ENCODE measurements at regions not wholly inside any gene's neighbourhood (a gene's known extent, or its start where the extent isn't known, plus 50 kb on each side); places are given as distances from the start of the nearest gene placed in this dataset.

DNA sequence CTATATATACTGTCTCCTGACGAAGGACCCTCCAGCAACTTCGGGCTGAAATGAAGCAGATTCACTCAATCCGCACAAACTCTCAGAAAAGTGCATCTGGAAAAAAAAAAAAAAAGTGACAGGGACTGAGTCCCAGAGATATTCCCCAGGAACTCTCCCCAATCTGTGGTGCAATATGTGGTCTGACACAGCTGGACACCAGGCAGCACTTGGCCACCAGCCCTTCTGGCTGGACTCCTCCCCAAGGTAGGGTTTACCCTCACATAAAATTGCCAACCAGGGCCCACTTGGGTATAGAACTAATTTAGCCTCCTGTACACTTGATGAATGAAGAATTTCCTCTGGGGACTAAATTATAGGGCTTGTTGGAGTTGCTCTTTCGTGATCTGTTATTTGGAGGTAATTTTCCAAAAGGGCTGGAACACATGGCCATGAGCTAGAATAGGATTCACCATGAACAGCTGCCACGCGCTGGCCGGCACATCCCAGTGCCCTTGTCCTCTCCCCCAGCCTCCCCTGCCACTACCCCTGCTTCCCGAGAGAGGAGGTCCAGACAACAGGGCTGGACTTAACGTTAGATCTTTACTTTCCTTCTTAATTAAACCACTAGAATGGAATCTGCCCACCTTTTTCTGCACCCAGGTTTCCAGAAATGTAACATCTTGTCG is 379.2 kb downstream of the BMP2 start (continued):
- TF ChIP-seq, protein P1, sequence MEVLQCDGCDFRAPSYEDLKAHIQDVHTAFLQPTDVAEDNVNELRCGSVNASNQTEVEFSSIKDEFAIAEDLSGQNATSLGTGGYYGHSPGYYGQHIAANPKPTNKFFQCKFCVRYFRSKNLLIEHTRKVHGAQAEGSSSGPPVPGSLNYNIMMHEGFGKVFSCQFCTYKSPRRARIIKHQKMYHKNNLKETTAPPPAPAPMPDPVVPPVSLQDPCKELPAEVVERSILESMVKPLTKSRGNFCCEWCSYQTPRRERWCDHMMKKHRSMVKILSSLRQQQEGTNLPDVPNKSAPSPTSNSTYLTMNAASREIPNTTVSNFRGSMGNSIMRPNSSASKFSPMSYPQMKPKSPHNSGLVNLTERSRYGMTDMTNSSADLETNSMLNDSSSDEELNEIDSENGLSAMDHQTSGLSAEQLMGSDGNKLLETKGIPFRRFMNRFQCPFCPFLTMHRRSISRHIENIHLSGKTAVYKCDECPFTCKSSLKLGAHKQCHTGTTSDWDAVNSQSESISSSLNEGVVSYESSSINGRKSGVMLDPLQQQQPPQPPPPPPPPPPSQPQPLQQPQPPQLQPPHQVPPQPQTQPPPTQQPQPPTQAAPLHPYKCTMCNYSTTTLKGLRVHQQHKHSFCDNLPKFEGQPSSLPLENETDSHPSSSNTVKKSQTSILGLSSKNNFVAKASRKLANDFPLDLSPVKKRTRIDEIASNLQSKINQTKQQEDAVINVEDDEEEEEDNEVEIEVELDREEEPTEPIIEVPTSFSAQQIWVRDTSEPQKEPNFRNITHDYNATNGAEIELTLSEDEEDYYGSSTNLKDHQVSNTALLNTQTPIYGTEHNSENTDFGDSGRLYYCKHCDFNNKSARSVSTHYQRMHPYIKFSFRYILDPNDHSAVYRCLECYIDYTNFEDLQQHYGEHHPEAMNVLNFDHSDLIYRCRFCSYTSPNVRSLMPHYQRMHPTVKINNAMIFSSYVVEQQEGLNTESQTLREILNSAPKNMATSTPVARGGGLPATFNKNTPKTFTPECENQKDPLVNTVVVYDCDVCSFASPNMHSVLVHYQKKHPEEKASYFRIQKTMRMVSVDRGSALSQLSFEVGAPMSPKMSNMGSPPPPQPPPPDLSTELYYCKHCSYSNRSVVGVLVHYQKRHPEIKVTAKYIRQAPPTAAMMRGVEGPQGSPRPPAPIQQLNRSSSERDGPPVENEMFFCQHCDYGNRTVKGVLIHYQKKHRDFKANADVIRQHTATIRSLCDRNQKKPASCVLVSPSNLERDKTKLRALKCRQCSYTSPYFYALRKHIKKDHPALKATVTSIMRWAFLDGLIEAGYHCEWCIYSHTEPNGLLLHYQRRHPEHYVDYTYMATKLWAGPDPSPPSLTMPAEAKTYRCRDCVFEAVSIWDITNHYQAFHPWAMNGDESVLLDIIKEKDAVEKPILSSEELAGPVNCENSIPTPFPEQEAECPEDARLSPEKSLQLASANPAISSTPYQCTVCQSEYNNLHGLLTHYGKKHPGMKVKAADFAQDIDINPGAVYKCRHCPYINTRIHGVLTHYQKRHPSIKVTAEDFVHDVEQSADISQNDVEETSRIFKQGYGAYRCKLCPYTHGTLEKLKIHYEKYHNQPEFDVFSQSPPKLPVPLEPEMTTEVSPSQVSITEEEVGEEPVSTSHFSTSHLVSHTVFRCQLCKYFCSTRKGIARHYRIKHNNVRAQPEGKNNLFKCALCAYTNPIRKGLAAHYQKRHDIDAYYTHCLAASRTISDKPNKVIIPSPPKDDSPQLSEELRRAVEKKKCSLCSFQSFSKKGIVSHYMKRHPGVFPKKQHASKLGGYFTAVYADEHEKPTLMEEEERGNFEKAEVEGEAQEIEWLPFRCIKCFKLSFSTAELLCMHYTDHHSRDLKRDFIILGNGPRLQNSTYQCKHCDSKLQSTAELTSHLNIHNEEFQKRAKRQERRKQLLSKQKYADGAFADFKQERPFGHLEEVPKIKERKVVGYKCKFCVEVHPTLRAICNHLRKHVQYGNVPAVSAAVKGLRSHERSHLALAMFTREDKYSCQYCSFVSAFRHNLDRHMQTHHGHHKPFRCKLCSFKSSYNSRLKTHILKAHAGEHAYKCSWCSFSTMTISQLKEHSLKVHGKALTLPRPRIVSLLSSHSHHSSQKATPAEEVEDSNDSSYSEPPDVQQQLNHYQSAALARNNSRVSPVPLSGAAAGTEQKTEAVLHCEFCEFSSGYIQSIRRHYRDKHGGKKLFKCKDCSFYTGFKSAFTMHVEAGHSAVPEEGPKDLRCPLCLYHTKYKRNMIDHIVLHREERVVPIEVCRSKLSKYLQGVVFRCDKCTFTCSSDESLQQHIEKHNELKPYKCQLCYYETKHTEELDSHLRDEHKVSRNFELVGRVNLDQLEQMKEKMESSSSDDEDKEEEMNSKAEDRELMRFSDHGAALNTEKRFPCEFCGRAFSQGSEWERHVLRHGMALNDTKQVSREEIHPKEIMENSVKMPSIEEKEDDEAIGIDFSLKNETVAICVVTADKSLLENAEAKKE (CRISPR knock-in tag; IDR thresholded peaks at IDR 0.05), result no peak
- no peak for TF ChIP-seq STAT1 (IDR thresholded peaks at IDR 0.05; ENCODE audit: unreplicated experiment)

DNA sequence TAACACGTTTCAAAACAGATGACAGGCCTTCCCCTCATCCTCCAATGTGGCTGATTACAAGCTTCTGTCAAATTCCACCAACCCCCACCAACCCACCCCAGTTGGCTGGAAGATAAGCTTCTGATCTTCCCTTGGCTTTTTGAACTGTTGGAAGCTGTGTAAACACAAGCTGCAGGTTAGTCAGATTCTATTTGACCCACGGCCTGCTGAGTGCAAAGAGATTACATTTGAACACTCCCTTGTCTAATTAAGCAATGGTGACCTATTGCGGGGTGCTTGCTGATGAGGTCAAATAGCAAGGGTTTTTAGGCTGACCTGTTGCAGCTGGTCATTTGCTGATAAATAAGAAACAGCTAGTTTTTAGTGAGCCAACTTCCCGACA is 379.7 kb downstream of the BMP2 start:
- DNase-seq (ENCODE audit: low spot score) (no peak), ATAC-seq (no peak)
- Histone ChIP-seq H3F3A (replicated peaks; ENCODE audit: low read depth) (no peaks in the 10 kb centered on the region), H3K79me2 (replicated peaks; ENCODE audit: insufficient read depth) (no peaks in the 10 kb centered on the region), H3K4me3 (no peak overlapping the region), H3K27me3 (ENCODE audit: insufficient read depth) (no peaks in the 10 kb centered on the region), H3K4me1 (ENCODE audit: insufficient read depth) (no peaks in the 10 kb centered on the region), H3K27ac (ENCODE audit: low read depth) (no peak overlapping the region), H3K9me2 (ENCODE audit: insufficient read depth) (peaks cover 9% of the 10 kb centered on the region), H2AFZ (no peak overlapping the region), H3K36me3 (ENCODE audit: insufficient read depth) (no peaks in the 10 kb centered on the region), H4K20me1 (replicated peaks; ENCODE audit: insufficient read depth) (no peaks in the 10 kb centered on the region), H3K4me2 (no peak overlapping the region)
- no peaks in the 10 kb centered on the region for H3K4me1 Mint-ChIP-seq
- no peaks in the 10 kb centered on the region for H3K36me3 Mint-ChIP-seq (ENCODE audit: low read depth)
- no peak overlapping the region for H3K27ac Mint-ChIP-seq
- no peak overlapping the region for H3K4me3 Mint-ChIP-seq
- TF ChIP-seq ZNF114 (CRISPR knock-in tag; IDR thresholded peaks at IDR 0.05) (no peak), CREB1 (CRISPR knock-in tag; IDR thresholded peaks at IDR 0.05; ENCODE audit: low read depth) (no peak), JUNB (IDR thresholded peaks at IDR 0.05; ENCODE audit: unreplicated experiment) (no peak), EZH2 (IDR thresholded peaks at IDR 0.05; ENCODE audit: low read depth, unreplicated experiment) (no peak), POLR2AphosphoS5 (IDR thresholded peaks at IDR 0.05; ENCODE audit: low read depth) (no peak), STAT1 (IDR thresholded peaks at IDR 0.05; ENCODE audit: unreplicated experiment) (no peak)
- TF ChIP-seq, protein P2, sequence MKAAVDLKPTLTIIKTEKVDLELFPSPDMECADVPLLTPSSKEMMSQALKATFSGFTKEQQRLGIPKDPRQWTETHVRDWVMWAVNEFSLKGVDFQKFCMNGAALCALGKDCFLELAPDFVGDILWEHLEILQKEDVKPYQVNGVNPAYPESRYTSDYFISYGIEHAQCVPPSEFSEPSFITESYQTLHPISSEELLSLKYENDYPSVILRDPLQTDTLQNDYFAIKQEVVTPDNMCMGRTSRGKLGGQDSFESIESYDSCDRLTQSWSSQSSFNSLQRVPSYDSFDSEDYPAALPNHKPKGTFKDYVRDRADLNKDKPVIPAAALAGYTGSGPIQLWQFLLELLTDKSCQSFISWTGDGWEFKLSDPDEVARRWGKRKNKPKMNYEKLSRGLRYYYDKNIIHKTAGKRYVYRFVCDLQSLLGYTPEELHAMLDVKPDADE (IDR thresholded peaks at IDR 0.05), result no peak
- no peaks in the 10 kb centered on the region for H3K9me3 Mint-ChIP-seq
- H3K27me3 Mint-ChIP-seq (ENCODE audit: insufficient read depth, low read depth, poor library complexity), result no peaks in the 10 kb centered on the region

All from GM23338 (cell line).